PC-3 (cell line): ENCODE measurements at regions not wholly inside any gene's neighbourhood (a gene's known extent, or its start where the extent isn't known, plus 50 kb on each side); places are given as distances from the start of the nearest gene placed in this dataset.
"Not testable (repeated sequence)": the region's sequence is repeated elsewhere in the genome, so short reads cannot be mapped to it uniquely, and the experiment has no call there.

ENCODE experiments used
- EZH2phosphoT487 ChIP-seq: fragments of 300-600 bp; sonication (generic); IDR thresholded peaks from 2 replicates; pipeline ENCODE4 v1.6.1; 2018; ENCODE audit warnings: mild to moderate bottlenecking, antibody characterized with exemption, low read length, borderline replicate concordance
- TF ChIP-seq, protein P1 (sequence below): fragments of 300-600 bp; sonication (generic); conservative IDR thresholded peaks from 2 replicates; pipeline ENCODE4 v1.5.1; 2017; ENCODE audit warnings: antibody characterized with exemption, low read depth, mild to moderate bottlenecking, low read length

DNA sequence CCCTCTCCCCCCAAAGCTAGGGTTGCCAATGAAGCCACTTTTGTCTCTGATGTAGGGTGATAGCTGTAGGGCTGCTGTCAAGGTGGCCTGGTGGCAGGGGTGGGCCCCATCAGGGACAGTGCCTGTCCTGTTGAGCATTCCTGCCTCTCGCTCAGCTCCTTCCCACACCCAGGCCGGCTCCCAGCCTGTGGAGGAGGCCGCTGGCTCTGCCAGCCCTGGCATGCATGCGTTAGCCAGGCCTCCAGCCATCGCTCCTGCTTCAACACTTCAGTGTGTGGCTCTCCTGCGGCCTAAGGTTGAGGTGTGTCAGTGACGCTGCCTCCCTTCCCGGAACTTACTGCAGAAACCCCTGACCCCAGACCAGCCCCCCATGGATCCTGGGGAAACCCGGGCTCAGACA lies 194.5 kb downstream of the TBC1D2B start:
- not testable (repeated sequence) for TF ChIP-seq EZH2phosphoT487
- TF ChIP-seq, protein P1, sequence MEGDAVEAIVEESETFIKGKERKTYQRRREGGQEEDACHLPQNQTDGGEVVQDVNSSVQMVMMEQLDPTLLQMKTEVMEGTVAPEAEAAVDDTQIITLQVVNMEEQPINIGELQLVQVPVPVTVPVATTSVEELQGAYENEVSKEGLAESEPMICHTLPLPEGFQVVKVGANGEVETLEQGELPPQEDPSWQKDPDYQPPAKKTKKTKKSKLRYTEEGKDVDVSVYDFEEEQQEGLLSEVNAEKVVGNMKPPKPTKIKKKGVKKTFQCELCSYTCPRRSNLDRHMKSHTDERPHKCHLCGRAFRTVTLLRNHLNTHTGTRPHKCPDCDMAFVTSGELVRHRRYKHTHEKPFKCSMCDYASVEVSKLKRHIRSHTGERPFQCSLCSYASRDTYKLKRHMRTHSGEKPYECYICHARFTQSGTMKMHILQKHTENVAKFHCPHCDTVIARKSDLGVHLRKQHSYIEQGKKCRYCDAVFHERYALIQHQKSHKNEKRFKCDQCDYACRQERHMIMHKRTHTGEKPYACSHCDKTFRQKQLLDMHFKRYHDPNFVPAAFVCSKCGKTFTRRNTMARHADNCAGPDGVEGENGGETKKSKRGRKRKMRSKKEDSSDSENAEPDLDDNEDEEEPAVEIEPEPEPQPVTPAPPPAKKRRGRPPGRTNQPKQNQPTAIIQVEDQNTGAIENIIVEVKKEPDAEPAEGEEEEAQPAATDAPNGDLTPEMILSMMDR = not testable (repeated sequence)
